ENCODE measurements at regions not wholly inside any gene's neighbourhood (a gene's known extent, or its start where the extent isn't known, plus 50 kb on each side); places are given as distances from the start of the nearest gene placed in this dataset.

GRCh38 chr5:166091931-166092330 lies 2199.5 kb upstream of the WWC1 start:
- TF ChIP-seq CTCF (IDR thresholded peaks at IDR 0.05; ENCODE audit: low read length) (no peak), EZH2 (IDR thresholded peaks at IDR 0.05; ENCODE audit: borderline replicate concordance, low read length) (no peak)
